A673 (cell line): ENCODE measurements at regions not wholly inside any gene's neighbourhood (a gene's known extent, or its start where the extent isn't known, plus 50 kb on each side); places are given as distances from the start of the nearest gene placed in this dataset.

Experiments used
- BruUV-seq: library from RNA; stranded (reverse); fragments of 400-500 nt; replicated peaks from 2 replicates; lab custom pipeline; 2021; lab: Mats Ljungman, UMichigan
- CTCF ChIA-PET: fragments of 300-600 bp; sonication (Branson Sonifier 250); formaldehyde crosslinking; loops from one replicate; lab custom pipeline; 2022; ENCODE audit warnings: antibody characterized with exemption; lab: Charles Lee
- POLR2A ChIA-PET: fragments of 300-600 bp; sonication (Branson Sonifier 250); formaldehyde crosslinking; loops from one replicate; lab custom pipeline; 2022; ENCODE audit warnings: antibody characterized with exemption; ENCODE audit not compliant: low non-redundant PET; lab: Charles Lee
- DNase-seq: peaks from one replicate; pipeline ENCODE4 v3.0.0-alpha.2; 2015; ENCODE audit warnings: low spot score
- H3K27ac ChIP-seq: fragments of 200-600 bp; sonication (generic); 2 replicates; pipeline ENCODE4 v1.5.1; 2016; ENCODE audit warnings: mixed run types, low read depth, mild to moderate bottlenecking, mixed read lengths, antibody characterized with exemption, low read length; ENCODE audit not compliant: poor library complexity, severe bottlenecking
- H3K27me3 ChIP-seq: fragments of 200-600 bp; sonication (generic); replicated peaks from 2 replicates; pipeline ENCODE4 v1.6.1; 2017; ENCODE audit warnings: mixed run types, low read depth, mild to moderate bottlenecking, mixed read lengths, antibody characterized with exemption, low read length; ENCODE audit not compliant: insufficient read depth, poor library complexity
- H3K36me3 ChIP-seq: fragments of 200-600 bp; sonication (generic); 2 replicates; pipeline ENCODE4 v1.6.1; 2016; ENCODE audit warnings: mixed run types, mild to moderate bottlenecking, mixed read lengths, antibody characterized with exemption, low read length; ENCODE audit not compliant: insufficient read depth, poor library complexity, severe bottlenecking
- H3K4me1 ChIP-seq: fragments of 200-600 bp; sonication (generic); 2 replicates; pipeline ENCODE4 v1.6.1; 2017; ENCODE audit warnings: mixed run types, mild to moderate bottlenecking, mixed read lengths, antibody characterized with exemption, low read length; ENCODE audit not compliant: insufficient read depth, poor library complexity, severe bottlenecking
- H3K4me3 ChIP-seq: fragments of 200-600 bp; sonication (generic); 2 replicates; pipeline ENCODE4 v1.5.1; 2016; ENCODE audit warnings: low read depth, mixed run types, mild to moderate bottlenecking, mixed read lengths, low read length; ENCODE audit not compliant: poor library complexity, severe bottlenecking
- H3K9me3 ChIP-seq: fragments of 200-600 bp; sonication (generic); 2 replicates; pipeline ENCODE4 v1.6.1; 2016; ENCODE audit warnings: mixed run types, low read depth, mild to moderate bottlenecking, mixed read lengths, antibody characterized with exemption, low read length; ENCODE audit not compliant: poor library complexity, severe bottlenecking
- CTCF ChIP-seq: fragments of 300-800, 200-600 bp; sonication (generic); conservative IDR thresholded peaks from 2 replicates; pipeline ENCODE4 v1.5.1; 2017; ENCODE audit warnings: low read depth, mild to moderate bottlenecking, antibody characterized with exemption, low read length, moderate library complexity, mixed read lengths
- EZH2 ChIP-seq: fragments of 200-600 bp; sonication (generic); IDR thresholded peaks from 2 replicates; pipeline ENCODE4 v1.6.1; 2017; ENCODE audit warnings: borderline replicate concordance, low read depth, mild to moderate bottlenecking, mixed read lengths, antibody characterized with exemption, low read length; ENCODE audit not compliant: poor library complexity, severe bottlenecking
- intact Hi-C: fragments of 100-400 bp; cut with micrococcal nuclease; formaldehyde crosslinking; loops from one replicate; pipeline ENCODE4 v1.10.0; 2022; ENCODE audit not compliant: unreplicated experiment

GRCh38 chr4:157423526-157424020 lies 203.0 kb downstream of the GRIA2 start:
- CTCF ChIA-PET, result no interaction called here
- no peak overlapping the region for H3K27ac ChIP-seq
- TF ChIP-seq EZH2 (no peak), CTCF (no peak)
- no peaks in the 10 kb centered on the region for H3K36me3 ChIP-seq
- no peaks in the 10 kb centered on the region for H3K9me3 ChIP-seq
- H3K27me3 ChIP-seq, result no peaks in the 10 kb centered on the region
- BruUV-seq, result no TSS peak
- no peaks in the 10 kb centered on the region for H3K4me1 ChIP-seq
- POLR2A ChIA-PET, result no interaction called here
- intact Hi-C loops, result no loop called here
- H3K4me3 ChIP-seq, result no peak overlapping the region
- no peak for DNase-seq

GRCh38 chr4:157421365-157421764 lies 200.8 kb downstream of the GRIA2 start:
- H3K36me3 ChIP-seq, result no peaks in the 10 kb centered on the region
- intact Hi-C loops, result no loop called here
- no peaks in the 10 kb centered on the region for H3K4me1 ChIP-seq
- no peak for DNase-seq
- no peak for TF ChIP-seq EZH2
- no TSS peak for BruUV-seq
- no peak overlapping the region for H3K27ac ChIP-seq
- H3K9me3 ChIP-seq, result no peaks in the 10 kb centered on the region
- ChIA-PET CTCF (no interaction called here), POLR2A (no interaction called here)
- H3K4me3 ChIP-seq, result no peak overlapping the region
- H3K27me3 ChIP-seq, result no peaks in the 10 kb centered on the region
